Astrocyte (in vitro differentiated cells and primary cell): ENCODE measurements at regions not wholly inside any gene's neighbourhood (a gene's known extent, or its start where the extent isn't known, plus 50 kb on each side); places are given as distances from the start of the nearest gene placed in this dataset.
"Not testable (repeated sequence)": the region's sequence is repeated elsewhere in the genome, so short reads cannot be mapped to it uniquely, and the experiment has no call there.

ENCODE experiments used
- CTCF ChIP-seq: IDR thresholded peaks from 2 replicates; pipeline ENCODE4 v1.5.1; 2011; ENCODE audit warnings: low read depth, mild to moderate bottlenecking, inconsistent platforms, low read length, moderate library complexity; ENCODE audit not compliant: insufficient read depth
- EZH2 ChIP-seq: IDR thresholded peaks from 2 replicates; pipeline ENCODE4 v1.6.1; 2012; ENCODE audit warnings: mild to moderate bottlenecking, low read length, inconsistent platforms; ENCODE audit not compliant: insufficient read depth

DNA sequence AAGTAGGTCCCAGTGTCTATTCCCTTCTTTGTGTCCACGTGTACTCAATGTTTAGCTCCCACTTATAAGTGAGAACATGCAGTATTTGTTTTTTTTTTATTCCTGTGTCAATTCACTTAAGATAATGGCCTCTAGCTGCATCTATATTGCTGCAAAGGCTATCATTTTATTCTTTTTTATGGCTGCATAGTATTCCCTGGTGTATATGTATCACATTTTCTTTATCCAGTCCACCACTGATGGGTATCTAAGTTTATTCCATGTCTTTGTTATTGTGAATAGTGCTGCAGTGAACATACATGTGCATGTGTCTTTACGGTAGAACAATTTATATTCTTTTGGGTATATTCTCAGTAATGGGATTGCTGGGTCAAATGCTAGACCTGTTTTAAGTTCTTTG lies 329.4 kb downstream of the MEX3B start:
- TF ChIP-seq CTCF, EZH2: not testable (repeated sequence)
